Activated CD4-positive, alpha-beta T cell treated with anti-CD3 and anti-CD28 coated beads, Interleukin-2, amount 50 U/mL, for 16 hours (primary cell): ENCODE measurements at regions not wholly inside any gene's neighbourhood (a gene's known extent, or its start where the extent isn't known, plus 50 kb on each side); places are given as distances from the start of the nearest gene placed in this dataset.

Experiments used
- DNase-seq: peaks from one replicate; pipeline ENCODE4 v3.0.0-alpha.2; 2020

- peak; percentile 29 for DNase-seq
Measured at GRCh38 chr14:60349663-60350365, 100.8 kb downstream of the PPM1A start.

GRCh38 chr14:60350366-60350720, 101.3 kb downstream of the PPM1A start:
- no peak for DNase-seq

GRCh38 chr14:60353420-60353819, 104.4 kb downstream of the PPM1A start:
- DNase-seq: no peak

GRCh38 chr14:60355768-60356167, 106.7 kb downstream of the PPM1A start:
- no peak for DNase-seq

- DNase-seq: no peak
Measured at GRCh38 chr14:60356386-60356785, 107.4 kb downstream of the PPM1A start.

GRCh38 chr14:60356906-60357550, 108.0 kb downstream of the PPM1A start:
- DNase-seq: no peak

GRCh38 chr14:60357551-60358149, 108.6 kb downstream of the PPM1A start:
- no peak for DNase-seq

GRCh38 chr14:60363275-60363674, 114.3 kb downstream of the PPM1A start:
- no peak for DNase-seq

- no peak for DNase-seq
Measured at GRCh38 chr14:60363687-60364086, 114.7 kb downstream of the PPM1A start.

GRCh38 chr14:60381909-60382308, 104.0 kb downstream of the C14orf39 start:
- no peak for DNase-seq
